Activated T-cell treated with anti-CD3 and anti-CD28 coated beads, Interleukin-2, amount 50 U/mL, for 4 hours (primary cell): ENCODE measurements at regions not wholly inside any gene's neighbourhood (a gene's known extent, or its start where the extent isn't known, plus 50 kb on each side); places are given as distances from the start of the nearest gene placed in this dataset.

ENCODE experiments used
- ATAC-seq, 2 donors: fragments of 200-7000 bp; cut with Tn5 transposase; one replicate each; pipeline ENCODE4 v1.10.0; 2021
- DNase-seq: peaks from one replicate; pipeline ENCODE4 v3.0.0-alpha.2; 2020
- H3K27me3 Mint-ChIP-seq: one replicate; pipeline ENCODE4 v1.8.0; 2021; ENCODE audit warnings: low read depth, mixed read lengths
- H3K36me3 Mint-ChIP-seq: one replicate; pipeline ENCODE4 v1.8.0; 2022; ENCODE audit warnings: mixed read lengths; ENCODE audit not compliant: insufficient read depth
- H3K4me1 Mint-ChIP-seq: one replicate; pipeline ENCODE4 v1.8.0; 2021; ENCODE audit warnings: low read depth, mixed read lengths
- H3K4me3 Mint-ChIP-seq: one replicate; pipeline ENCODE4 v1.8.0; 2021; ENCODE audit warnings: mild to moderate bottlenecking, moderate library complexity, mixed read lengths
- H3K9me3 Mint-ChIP-seq: one replicate; pipeline ENCODE4 v1.8.0; 2021; ENCODE audit warnings: mixed read lengths

DNA sequence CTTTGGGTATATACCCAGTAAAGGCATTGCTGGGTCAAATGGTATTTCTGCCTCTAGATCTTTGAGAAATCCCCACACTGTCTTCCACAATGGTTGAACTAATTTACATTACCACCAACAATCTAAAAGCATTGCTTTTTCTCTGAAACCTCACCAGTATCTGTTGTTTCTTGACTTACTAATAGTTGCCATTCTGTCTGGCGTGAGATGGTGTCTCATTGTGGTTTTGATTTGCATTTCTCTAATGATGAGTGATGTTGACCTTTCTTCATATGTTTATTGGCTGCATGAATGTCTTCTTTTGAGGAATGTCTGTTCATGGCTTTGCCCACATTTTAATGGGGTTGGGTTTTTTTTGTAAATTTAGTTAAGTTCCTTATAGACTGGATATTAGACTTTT, 382.6 kb upstream of the ZNF804A start:
- DNase-seq: no peak
- H3K27me3 Mint-ChIP-seq: no peaks in the 10 kb centered on the region
- peaks cover 42% of the 10 kb centered on the region for H3K9me3 Mint-ChIP-seq
- H3K36me3 Mint-ChIP-seq: no peaks in the 10 kb centered on the region
- no peak overlapping the region for H3K4me3 Mint-ChIP-seq
- no peaks in the 10 kb centered on the region for H3K4me1 Mint-ChIP-seq
- ATAC-seq: no peak

- ATAC-seq: no peak
- Mint-ChIP-seq H3K4me1 (no peaks in the 10 kb centered on the region), H3K9me3 (peaks cover under 1% of the 10 kb centered on the region)
Measured at GRCh38 chr2:184256611-184257010, 341.7 kb upstream of the ZNF804A start.

DNA sequence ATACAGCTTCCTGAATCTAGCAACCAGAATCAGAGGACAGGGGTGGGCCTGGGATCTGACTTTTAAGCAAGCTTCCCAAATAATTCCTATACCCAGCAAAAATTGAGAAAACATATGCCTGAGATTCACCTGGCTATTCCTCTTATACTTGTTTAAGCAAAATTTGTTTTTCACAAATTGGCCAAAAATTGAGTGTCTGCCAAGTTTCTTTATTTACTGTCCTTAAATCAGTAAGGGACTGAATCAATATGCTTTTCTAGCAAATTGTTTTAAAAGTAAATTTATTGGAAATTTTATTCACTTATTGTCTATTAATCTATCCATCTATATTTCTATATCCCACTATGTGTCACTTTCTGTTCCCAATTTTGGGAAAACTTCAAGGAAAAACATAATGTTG, 337.0 kb upstream of the ZNF804A start:
- peaks cover 8% of the 10 kb centered on the region for H3K9me3 Mint-ChIP-seq
- H3K4me1 Mint-ChIP-seq: no peaks in the 10 kb centered on the region
- ATAC-seq (no peak), DNase-seq (no peak)
- no peaks in the 10 kb centered on the region for H3K27me3 Mint-ChIP-seq
- H3K36me3 Mint-ChIP-seq: no peaks in the 10 kb centered on the region
- no peak overlapping the region for H3K4me3 Mint-ChIP-seq

More at GRCh38 chr2:184256611-184257010, 341.7 kb upstream of the ZNF804A start:
- DNase-seq: no peak
- Mint-ChIP-seq H3K36me3 (no peaks in the 10 kb centered on the region), H3K4me3 (no peak overlapping the region), H3K27me3 (no peaks in the 10 kb centered on the region)

DNA sequence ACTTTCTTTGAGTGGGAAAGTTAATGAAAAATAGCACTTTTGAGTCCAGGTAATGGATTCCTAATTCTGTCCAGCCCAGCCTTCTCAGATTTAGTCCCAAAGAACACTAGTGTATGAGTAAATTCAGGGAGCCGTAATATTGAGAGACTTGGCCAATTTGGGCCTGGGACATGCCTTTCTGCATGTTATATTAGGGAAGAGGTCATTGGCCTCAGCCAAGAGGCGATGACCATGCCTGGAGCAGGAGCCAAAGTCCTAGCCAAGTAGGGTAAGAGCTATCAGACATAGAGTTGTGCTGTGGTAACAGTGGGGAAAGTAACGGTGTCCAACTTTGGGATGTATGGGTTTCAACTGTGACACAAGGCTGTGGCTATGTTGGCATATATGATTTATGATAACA, 336.5 kb upstream of the ZNF804A start:
- Mint-ChIP-seq H3K4me3 (no peak overlapping the region), H3K4me1 (no peaks in the 10 kb centered on the region), H3K36me3 (no peaks in the 10 kb centered on the region), H3K27me3 (no peaks in the 10 kb centered on the region), H3K9me3 (peaks cover 8% of the 10 kb centered on the region)
- DNase-seq: no peak
- no peak for ATAC-seq

DNA sequence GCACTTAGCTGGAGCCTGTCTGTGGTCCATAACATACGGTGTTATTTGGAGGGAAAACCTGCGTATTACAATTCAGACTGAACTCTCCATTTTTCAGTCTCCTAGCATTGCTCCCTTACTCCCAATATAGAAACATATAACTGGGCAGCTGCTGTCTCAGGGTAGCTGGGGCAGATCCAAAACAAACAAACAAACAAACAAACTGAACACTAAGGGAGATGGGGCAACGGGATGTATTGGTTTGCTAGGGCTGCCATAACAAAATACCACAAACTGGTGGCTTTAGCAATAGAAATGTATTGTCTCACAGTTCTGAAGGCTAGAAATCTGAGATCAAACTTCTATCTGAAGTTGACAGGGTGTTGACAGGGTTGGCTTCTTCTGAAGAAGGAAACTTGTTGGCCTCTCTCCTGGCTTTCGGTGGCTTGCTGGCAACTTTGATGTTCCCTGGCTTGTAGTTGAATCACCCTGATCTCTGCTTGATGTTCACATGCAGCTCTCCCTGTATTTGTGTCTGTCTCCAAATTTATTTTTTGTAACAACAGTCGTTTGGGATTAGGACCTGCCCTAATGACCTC, 329.3 kb upstream of the ZNF804A start:
- DNase-seq (no peak), ATAC-seq (no peak)
- H3K36me3 Mint-ChIP-seq: no peaks in the 10 kb centered on the region
- H3K27me3 Mint-ChIP-seq: no peaks in the 10 kb centered on the region
- peaks cover 11% of the 10 kb centered on the region for H3K9me3 Mint-ChIP-seq
- H3K4me3 Mint-ChIP-seq: no peak overlapping the region
- H3K4me1 Mint-ChIP-seq: no peaks in the 10 kb centered on the region

DNA sequence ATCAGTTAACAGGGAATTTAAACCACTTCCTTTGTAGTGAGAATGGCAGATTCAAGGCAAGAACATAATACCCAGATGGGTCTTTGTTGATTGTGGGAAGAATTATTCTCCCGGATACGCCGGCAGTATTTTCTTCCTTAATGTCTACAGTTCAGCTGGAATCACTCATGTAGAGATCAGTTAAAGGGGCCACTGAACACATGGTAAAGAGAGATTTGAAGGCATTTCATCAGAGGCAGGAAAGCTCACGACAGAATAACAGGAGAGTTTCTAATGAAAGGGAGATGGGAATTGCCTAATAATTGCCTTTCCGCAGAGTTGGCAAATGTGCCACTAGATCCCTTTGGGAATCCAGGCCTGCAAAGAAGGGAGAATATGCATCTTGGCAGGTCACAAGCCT, 327.7 kb upstream of the ZNF804A start:
- no peaks in the 10 kb centered on the region for H3K27me3 Mint-ChIP-seq
- no peaks in the 10 kb centered on the region for H3K36me3 Mint-ChIP-seq
- ATAC-seq: no peak
- no peak overlapping the region for H3K4me3 Mint-ChIP-seq
- H3K9me3 Mint-ChIP-seq: peaks cover 3% of the 10 kb centered on the region
- DNase-seq: no peak
- H3K4me1 Mint-ChIP-seq: no peaks in the 10 kb centered on the region

GRCh38 chr2:184272056-184272455, 326.3 kb upstream of the ZNF804A start:
- ATAC-seq (no peak), DNase-seq (no peak)
- Mint-ChIP-seq H3K4me1 (no peaks in the 10 kb centered on the region), H3K36me3 (no peaks in the 10 kb centered on the region), H3K4me3 (no peak overlapping the region), H3K9me3 (peaks cover 3% of the 10 kb centered on the region), H3K27me3 (no peaks in the 10 kb centered on the region)

DNA sequence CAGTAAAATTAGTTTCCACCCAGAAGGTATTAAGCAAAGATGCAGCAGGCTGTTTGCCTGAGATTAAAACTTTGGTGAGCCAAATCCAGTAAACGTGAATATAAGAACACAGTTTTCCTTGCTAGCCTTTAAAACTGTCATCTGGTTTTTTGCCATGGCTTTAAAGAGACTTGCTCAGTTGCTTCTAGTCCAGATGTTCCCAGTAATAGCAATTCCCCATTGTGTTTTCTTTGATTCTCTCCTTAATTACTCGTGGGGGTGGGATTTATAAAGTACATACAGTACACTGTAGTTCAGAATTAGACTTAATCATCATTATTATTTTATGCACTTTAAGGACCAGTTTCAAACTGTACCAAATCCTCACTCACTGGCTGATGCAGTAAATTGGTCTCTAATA, 303.5 kb upstream of the ZNF804A start:
- no peaks in the 10 kb centered on the region for H3K36me3 Mint-ChIP-seq
- ATAC-seq (no peak), DNase-seq (no peak)
- H3K4me1 Mint-ChIP-seq: no peaks in the 10 kb centered on the region
- H3K4me3 Mint-ChIP-seq: no peak overlapping the region
- no peaks in the 10 kb centered on the region for H3K27me3 Mint-ChIP-seq
- H3K9me3 Mint-ChIP-seq: peaks cover 10% of the 10 kb centered on the region

DNA sequence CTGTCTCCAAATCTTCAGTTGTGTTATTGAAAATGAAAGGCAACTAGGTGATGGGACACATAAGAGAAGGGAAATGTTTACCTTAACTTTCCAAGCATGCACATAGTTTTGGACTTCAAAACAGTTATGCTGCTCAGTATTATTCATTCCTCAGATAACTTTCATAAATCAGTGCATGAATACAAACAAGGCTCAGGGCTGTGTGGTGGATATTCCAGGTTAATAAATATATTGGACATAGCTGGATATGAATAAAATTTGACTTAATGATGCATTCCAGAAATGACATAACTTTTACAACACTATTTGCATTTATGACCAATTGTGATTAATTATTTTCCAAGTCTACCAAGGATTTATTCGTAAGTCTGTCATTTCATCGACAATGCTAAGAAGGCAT, 301.2 kb upstream of the ZNF804A start:
- DNase-seq (no peak), ATAC-seq (no peak)
- Mint-ChIP-seq H3K9me3 (peaks cover 10% of the 10 kb centered on the region), H3K27me3 (no peaks in the 10 kb centered on the region), H3K36me3 (no peaks in the 10 kb centered on the region), H3K4me1 (no peaks in the 10 kb centered on the region), H3K4me3 (no peak overlapping the region)

GRCh38 chr2:184302506-184302905, 295.8 kb upstream of the ZNF804A start:
- no peaks in the 10 kb centered on the region for H3K4me1 Mint-ChIP-seq
- DNase-seq (no peak), ATAC-seq (no peak)
- no peak overlapping the region for H3K4me3 Mint-ChIP-seq
- H3K27me3 Mint-ChIP-seq: no peaks in the 10 kb centered on the region
- H3K9me3 Mint-ChIP-seq: peaks cover 7% of the 10 kb centered on the region
- no peaks in the 10 kb centered on the region for H3K36me3 Mint-ChIP-seq

DNA sequence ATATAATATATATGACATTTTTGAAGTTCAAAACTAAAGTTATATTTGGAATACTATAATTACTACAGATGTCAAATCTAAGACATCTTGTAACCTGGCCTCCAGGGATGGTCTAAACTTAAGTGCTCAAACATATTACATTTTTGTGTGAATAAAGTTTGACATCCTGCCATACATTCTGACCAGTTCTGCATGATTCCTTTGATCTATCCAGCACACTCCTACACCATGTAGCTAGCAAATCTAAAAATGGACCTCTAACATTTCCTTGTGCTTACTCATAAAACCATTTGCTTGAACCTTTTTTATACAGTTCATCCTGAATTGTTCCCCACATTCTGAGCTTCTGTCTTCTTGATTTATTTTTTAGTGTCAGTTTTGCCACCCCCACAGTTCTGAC, 294.3 kb upstream of the ZNF804A start:
- Mint-ChIP-seq H3K9me3 (peaks cover 7% of the 10 kb centered on the region), H3K36me3 (no peaks in the 10 kb centered on the region), H3K4me1 (no peaks in the 10 kb centered on the region), H3K4me3 (no peak overlapping the region), H3K27me3 (no peaks in the 10 kb centered on the region)
- DNase-seq: no peak
- no peak for ATAC-seq

DNA sequence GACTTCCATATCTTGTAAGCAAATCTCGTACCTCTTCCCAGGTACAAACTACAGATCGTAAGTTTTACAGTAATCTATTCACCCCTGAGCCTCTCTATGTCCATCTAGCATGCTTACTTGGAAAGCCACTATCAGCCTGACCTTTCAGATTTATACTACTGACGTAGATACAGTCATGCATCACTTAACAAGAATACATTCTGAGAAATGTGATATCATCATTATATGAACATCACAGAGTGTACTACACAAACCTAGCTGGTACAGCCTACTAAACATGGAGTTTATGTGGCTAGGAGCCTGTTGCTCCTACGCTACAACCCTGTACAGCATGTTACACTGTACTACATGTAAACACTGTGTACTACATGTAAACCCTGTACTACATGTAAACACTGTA, 293.2 kb upstream of the ZNF804A start:
- no peak for DNase-seq
- peaks cover 7% of the 10 kb centered on the region for H3K9me3 Mint-ChIP-seq

DNA sequence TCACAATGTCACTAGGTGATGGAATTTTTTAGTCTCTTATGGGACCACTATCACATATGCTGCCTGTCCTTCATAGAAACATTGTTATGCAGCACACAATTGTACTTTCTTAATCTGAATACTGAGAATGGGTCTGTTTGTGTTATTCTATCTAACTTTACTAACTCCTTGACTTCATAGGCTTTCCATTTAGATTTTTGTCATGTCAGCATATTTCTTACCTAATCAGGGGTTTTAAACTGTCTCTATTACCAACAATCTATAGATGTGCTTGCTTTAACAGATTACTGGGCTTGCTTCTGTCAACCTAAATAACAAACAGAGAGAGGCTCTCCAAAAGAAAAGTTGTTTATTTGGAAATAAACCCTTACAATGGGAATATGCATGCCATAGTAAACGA, 289.6 kb upstream of the ZNF804A start:
- H3K4me3 Mint-ChIP-seq: no peak overlapping the region
- H3K36me3 Mint-ChIP-seq: no peaks in the 10 kb centered on the region
- H3K4me1 Mint-ChIP-seq: no peaks in the 10 kb centered on the region
- H3K27me3 Mint-ChIP-seq: no peaks in the 10 kb centered on the region
- peaks cover 7% of the 10 kb centered on the region for H3K9me3 Mint-ChIP-seq
- ATAC-seq (no peak), DNase-seq (no peak)

More for the DNA sequence above, 293.2 kb upstream of the ZNF804A start:
- no peaks in the 10 kb centered on the region for H3K27me3 Mint-ChIP-seq
- H3K4me3 Mint-ChIP-seq: no peak overlapping the region
- no peaks in the 10 kb centered on the region for H3K36me3 Mint-ChIP-seq
- H3K4me1 Mint-ChIP-seq: no peaks in the 10 kb centered on the region
- ATAC-seq: no peak

DNA sequence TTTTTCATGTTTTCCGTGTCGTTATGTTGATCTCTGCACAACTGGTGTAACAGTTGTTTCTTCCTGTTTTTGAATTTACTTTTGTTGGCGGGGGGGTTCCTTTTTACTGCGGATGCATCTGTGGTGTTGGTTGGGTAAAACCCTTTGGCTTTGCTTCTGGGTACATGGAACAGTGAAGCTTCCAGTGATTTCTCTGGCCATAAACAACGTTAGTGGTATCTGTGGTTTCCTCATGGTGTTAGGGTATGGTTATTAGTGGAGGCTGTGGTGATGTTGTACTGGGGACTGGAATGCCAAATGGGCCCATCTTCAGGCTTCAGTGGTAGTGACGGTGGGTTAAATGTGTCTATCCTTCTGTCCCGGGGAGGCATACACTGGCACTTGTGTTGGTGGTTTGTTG, 285.4 kb upstream of the ZNF804A start:
- no peak for ATAC-seq
- Mint-ChIP-seq H3K36me3 (no peaks in the 10 kb centered on the region), H3K27me3 (no peaks in the 10 kb centered on the region), H3K4me3 (no peak overlapping the region), H3K9me3 (peaks cover 4% of the 10 kb centered on the region), H3K4me1 (no peaks in the 10 kb centered on the region)
- no peak for DNase-seq

GRCh38 chr2:184314829-184315228, 283.5 kb upstream of the ZNF804A start:
- no peaks in the 10 kb centered on the region for H3K27me3 Mint-ChIP-seq
- H3K4me1 Mint-ChIP-seq: no peaks in the 10 kb centered on the region
- DNase-seq (no peak), ATAC-seq (no peak)
- H3K36me3 Mint-ChIP-seq: no peaks in the 10 kb centered on the region
- peaks cover 4% of the 10 kb centered on the region for H3K9me3 Mint-ChIP-seq
- H3K4me3 Mint-ChIP-seq: no peak overlapping the region

DNA sequence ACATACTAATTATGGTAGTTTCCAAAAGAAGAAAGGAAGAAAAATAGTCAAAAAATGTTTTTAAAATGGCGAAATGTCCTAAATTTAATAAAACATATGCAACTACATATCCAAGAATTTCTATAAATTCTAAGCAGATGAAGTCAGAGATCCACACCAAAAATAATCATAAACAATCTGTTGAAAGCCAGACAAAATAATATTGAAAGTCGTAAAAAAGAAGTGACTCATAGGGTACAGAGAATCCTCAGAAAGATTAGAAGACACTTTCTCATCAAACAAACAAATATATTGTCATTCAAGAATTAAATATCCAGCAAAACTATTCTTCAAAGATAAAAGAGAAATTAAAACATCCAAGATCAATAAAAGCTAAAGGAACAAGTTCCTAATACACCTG, 281.4 kb upstream of the ZNF804A start:
- Mint-ChIP-seq H3K27me3 (no peaks in the 10 kb centered on the region), H3K9me3 (peaks cover 9% of the 10 kb centered on the region), H3K4me3 (no peak overlapping the region), H3K36me3 (no peaks in the 10 kb centered on the region), H3K4me1 (no peaks in the 10 kb centered on the region)
- ATAC-seq (no peak), DNase-seq (no peak)
